Neural cell (in vitro differentiated cells): ENCODE measurements at regions not wholly inside any gene's neighbourhood (a gene's known extent, or its start where the extent isn't known, plus 50 kb on each side); places are given as distances from the start of the nearest gene placed in this dataset.

Source experiments
- H2AFZ ChIP-seq: fragments of 200-600, 300-800 bp; sonication (generic), shearing (Covaris generic); 2 replicates; pipeline ENCODE4 v1.6.0; 2014; ENCODE audit warnings: low read depth, mild to moderate bottlenecking, antibody characterized with exemption, low read length, moderate library complexity
- H3F3A ChIP-seq: fragments of 200-600 bp; shearing (Covaris generic); 2 replicates; pipeline ENCODE4 v1.6.1; 2016; ENCODE audit warnings: mild to moderate bottlenecking, moderate library complexity, mixed read lengths, antibody characterized with exemption, low read length; ENCODE audit not compliant: insufficient read depth, poor library complexity, severe bottlenecking
- H3K27ac ChIP-seq: fragments of 200-600, 300-800 bp; sonication (generic), shearing (Covaris generic); 2 replicates; pipeline ENCODE4 v1.5.1; 2014; ENCODE audit warnings: mild to moderate bottlenecking, low read length, moderate library complexity
- H3K27me3 ChIP-seq: fragments of 300-800, 200-600 bp; sonication (generic), shearing (Covaris generic); 2 replicates; pipeline ENCODE4 v1.6.0; 2014; ENCODE audit warnings: mild to moderate bottlenecking, low read depth, low read length, moderate library complexity; ENCODE audit not compliant: insufficient read depth
- H3K36me3 ChIP-seq: fragments of 300-800, 200-600 bp; sonication (generic), shearing (Covaris generic); 2 replicates; pipeline ENCODE4 v1.5.1; 2014; ENCODE audit warnings: mild to moderate bottlenecking, antibody characterized with exemption, low read length, moderate library complexity; ENCODE audit not compliant: insufficient read depth
- H3K4me2 ChIP-seq: fragments of 300-800, 200-600 bp; sonication (generic), shearing (Covaris generic); 2 replicates; pipeline ENCODE4 v1.6.0; 2014; ENCODE audit warnings: mild to moderate bottlenecking, low read length
- H3K4me3 ChIP-seq: fragments of 300-800, 200-600 bp; sonication (generic), shearing (Covaris generic); 2 replicates; pipeline ENCODE4 v1.5.1; 2014; ENCODE audit warnings: mild to moderate bottlenecking, low read length, moderate library complexity
- H3K79me2 ChIP-seq: fragments of 200-600 bp; shearing (Covaris generic); replicated peaks from 2 replicates; pipeline ENCODE4 v1.6.0; 2014; ENCODE audit warnings: mild to moderate bottlenecking, low read length, moderate library complexity; ENCODE audit not compliant: insufficient read depth
- H3K9ac ChIP-seq: fragments of 300-800, 200-600 bp; sonication (generic), shearing (Covaris generic); 2 replicates; pipeline ENCODE4 v1.6.1; 2016; ENCODE audit warnings: mild to moderate bottlenecking, low read length, mixed read lengths
- H3K9me2 ChIP-seq: fragments of 200-600 bp; shearing (Covaris generic); 2 replicates; pipeline ENCODE4 v1.6.1; 2016; ENCODE audit warnings: mild to moderate bottlenecking, low read length, mixed read lengths; ENCODE audit not compliant: insufficient read depth
- H3K9me3 ChIP-seq: fragments of 200-600, 300-800 bp; sonication (generic), shearing (Covaris generic); 2 replicates; pipeline ENCODE4 v1.6.1; 2016; ENCODE audit warnings: mild to moderate bottlenecking, mixed run types, low read length, moderate library complexity, mixed read lengths
- H4K20me1 ChIP-seq: fragments of 200-600 bp; shearing (Covaris generic); 2 replicates; pipeline ENCODE4 v1.6.1; 2016; ENCODE audit warnings: mild to moderate bottlenecking, mixed run types; ENCODE audit not compliant: insufficient read depth
- EP300 ChIP-seq: fragments of 450-650 bp; conservative IDR thresholded peaks from 2 replicates; pipeline ENCODE4 v1.6.1; 2014; ENCODE audit warnings: antibody characterized with exemption, mild to moderate bottlenecking, moderate library complexity; ENCODE audit not compliant: poor library complexity, severe bottlenecking
- EZH2 ChIP-seq: fragments of 200-600, 300-800 bp; shearing (Covaris generic), sonication (generic); IDR thresholded peaks from 2 replicates; pipeline ENCODE4 v1.6.1; 2014; ENCODE audit warnings: antibody characterized with exemption, low read length, borderline replicate concordance, mild to moderate bottlenecking; ENCODE audit not compliant: insufficient read depth, poor library complexity, severe bottlenecking
- MXI1 ChIP-seq: fragments of 450-650 bp; conservative IDR thresholded peaks from 2 replicates; pipeline ENCODE4 v1.6.1; 2014; ENCODE audit warnings: antibody characterized with exemption, mild to moderate bottlenecking; ENCODE audit not compliant: poor library complexity, severe bottlenecking
- POLR2AphosphoS5 ChIP-seq: IDR thresholded peaks from 2 replicates; pipeline ENCODE4 v1.6.1; 2012
- RAD21 ChIP-seq: fragments of 450-650 bp; conservative IDR thresholded peaks from 2 replicates; pipeline ENCODE4 v1.6.1; 2014; ENCODE audit warnings: antibody characterized with exemption, mild to moderate bottlenecking, moderate library complexity
- SMC3 ChIP-seq: fragments of 450-650 bp; conservative IDR thresholded peaks from 2 replicates; pipeline ENCODE4 v1.6.1; 2014; ENCODE audit warnings: antibody characterized with exemption, mild to moderate bottlenecking, moderate library complexity; ENCODE audit not compliant: poor library complexity
- TAF1 ChIP-seq: IDR thresholded peaks from 2 replicates; pipeline ENCODE4 v1.6.1; 2012; ENCODE audit warnings: low read depth
- TF ChIP-seq, protein P1 (sequence below): fragments of 450-650 bp; IDR thresholded peaks from 2 replicates; pipeline ENCODE4 v1.5.1; 2014; ENCODE audit warnings: antibody characterized with exemption, mild to moderate bottlenecking, moderate library complexity; ENCODE audit not compliant: poor library complexity, severe bottlenecking
- TF ChIP-seq, protein P2 (sequence below): IDR thresholded peaks from 2 replicates; pipeline ENCODE4 v1.6.1; 2012; ENCODE audit warnings: borderline replicate concordance

GRCh38 chr6:128659878-128660622 lies 139.7 kb upstream of the PTPRK start:
- no peak overlapping the region for H2AFZ ChIP-seq
- H3K79me2 ChIP-seq: no peaks in the 10 kb centered on the region
- H4K20me1 ChIP-seq: no peaks in the 10 kb centered on the region
- H3K9me2 ChIP-seq: no peaks in the 10 kb centered on the region
- no peak overlapping the region for H3K4me3 ChIP-seq
- no peak overlapping the region for H3K4me2 ChIP-seq
- no peak overlapping the region for H3K9ac ChIP-seq
- H3F3A ChIP-seq: no peaks in the 10 kb centered on the region
- no peak overlapping the region for H3K27ac ChIP-seq
- TF ChIP-seq EP300 (no peak), MXI1 (no peak), RAD21 (no peak), SMC3 (no peak), POLR2AphosphoS5 (no peak), EZH2 (no peak)
- H3K27me3 ChIP-seq: no peaks in the 10 kb centered on the region
- no peaks in the 10 kb centered on the region for H3K36me3 ChIP-seq
- no peaks in the 10 kb centered on the region for H3K9me3 ChIP-seq

DNA sequence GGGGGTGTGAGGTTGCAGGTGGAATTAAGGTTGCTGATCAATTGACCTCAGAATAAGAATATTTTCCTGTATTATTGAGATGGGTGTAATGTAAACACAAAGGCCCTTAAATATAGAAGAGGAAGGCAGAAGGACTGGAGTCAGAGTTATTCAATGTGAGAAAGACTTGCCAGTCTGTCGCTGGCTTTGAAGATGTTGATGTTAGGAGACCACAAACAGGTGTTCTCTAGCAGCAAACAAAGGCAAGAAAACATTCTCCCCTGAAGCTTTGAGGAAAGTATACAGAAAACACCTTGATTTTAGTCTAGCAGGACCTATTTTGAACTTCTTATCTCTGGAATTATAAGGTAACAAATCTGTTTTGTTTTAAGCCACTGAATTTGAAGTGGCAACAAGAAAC lies 138.9 kb upstream of the PTPRK start:
- H3K9me3 ChIP-seq: no peaks in the 10 kb centered on the region
- H3K27me3 ChIP-seq: no peaks in the 10 kb centered on the region
- TF ChIP-seq MXI1 (no peak), EP300 (no peak), TAF1 (no peak), EZH2 (no peak), POLR2AphosphoS5 (no peak), RAD21 (no peak), SMC3 (no peak)
- TF ChIP-seq, protein P1, sequence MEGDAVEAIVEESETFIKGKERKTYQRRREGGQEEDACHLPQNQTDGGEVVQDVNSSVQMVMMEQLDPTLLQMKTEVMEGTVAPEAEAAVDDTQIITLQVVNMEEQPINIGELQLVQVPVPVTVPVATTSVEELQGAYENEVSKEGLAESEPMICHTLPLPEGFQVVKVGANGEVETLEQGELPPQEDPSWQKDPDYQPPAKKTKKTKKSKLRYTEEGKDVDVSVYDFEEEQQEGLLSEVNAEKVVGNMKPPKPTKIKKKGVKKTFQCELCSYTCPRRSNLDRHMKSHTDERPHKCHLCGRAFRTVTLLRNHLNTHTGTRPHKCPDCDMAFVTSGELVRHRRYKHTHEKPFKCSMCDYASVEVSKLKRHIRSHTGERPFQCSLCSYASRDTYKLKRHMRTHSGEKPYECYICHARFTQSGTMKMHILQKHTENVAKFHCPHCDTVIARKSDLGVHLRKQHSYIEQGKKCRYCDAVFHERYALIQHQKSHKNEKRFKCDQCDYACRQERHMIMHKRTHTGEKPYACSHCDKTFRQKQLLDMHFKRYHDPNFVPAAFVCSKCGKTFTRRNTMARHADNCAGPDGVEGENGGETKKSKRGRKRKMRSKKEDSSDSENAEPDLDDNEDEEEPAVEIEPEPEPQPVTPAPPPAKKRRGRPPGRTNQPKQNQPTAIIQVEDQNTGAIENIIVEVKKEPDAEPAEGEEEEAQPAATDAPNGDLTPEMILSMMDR: no peak
- TF ChIP-seq, protein P2, sequence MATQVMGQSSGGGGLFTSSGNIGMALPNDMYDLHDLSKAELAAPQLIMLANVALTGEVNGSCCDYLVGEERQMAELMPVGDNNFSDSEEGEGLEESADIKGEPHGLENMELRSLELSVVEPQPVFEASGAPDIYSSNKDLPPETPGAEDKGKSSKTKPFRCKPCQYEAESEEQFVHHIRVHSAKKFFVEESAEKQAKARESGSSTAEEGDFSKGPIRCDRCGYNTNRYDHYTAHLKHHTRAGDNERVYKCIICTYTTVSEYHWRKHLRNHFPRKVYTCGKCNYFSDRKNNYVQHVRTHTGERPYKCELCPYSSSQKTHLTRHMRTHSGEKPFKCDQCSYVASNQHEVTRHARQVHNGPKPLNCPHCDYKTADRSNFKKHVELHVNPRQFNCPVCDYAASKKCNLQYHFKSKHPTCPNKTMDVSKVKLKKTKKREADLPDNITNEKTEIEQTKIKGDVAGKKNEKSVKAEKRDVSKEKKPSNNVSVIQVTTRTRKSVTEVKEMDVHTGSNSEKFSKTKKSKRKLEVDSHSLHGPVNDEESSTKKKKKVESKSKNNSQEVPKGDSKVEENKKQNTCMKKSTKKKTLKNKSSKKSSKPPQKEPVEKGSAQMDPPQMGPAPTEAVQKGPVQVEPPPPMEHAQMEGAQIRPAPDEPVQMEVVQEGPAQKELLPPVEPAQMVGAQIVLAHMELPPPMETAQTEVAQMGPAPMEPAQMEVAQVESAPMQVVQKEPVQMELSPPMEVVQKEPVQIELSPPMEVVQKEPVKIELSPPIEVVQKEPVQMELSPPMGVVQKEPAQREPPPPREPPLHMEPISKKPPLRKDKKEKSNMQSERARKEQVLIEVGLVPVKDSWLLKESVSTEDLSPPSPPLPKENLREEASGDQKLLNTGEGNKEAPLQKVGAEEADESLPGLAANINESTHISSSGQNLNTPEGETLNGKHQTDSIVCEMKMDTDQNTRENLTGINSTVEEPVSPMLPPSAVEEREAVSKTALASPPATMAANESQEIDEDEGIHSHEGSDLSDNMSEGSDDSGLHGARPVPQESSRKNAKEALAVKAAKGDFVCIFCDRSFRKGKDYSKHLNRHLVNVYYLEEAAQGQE: no peak
- H3K9ac ChIP-seq: no peak overlapping the region
- H3K27ac ChIP-seq: no peak overlapping the region
- no peak overlapping the region for H2AFZ ChIP-seq
- no peak overlapping the region for H3K4me3 ChIP-seq
- no peaks in the 10 kb centered on the region for H3K9me2 ChIP-seq
- no peaks in the 10 kb centered on the region for H3K79me2 ChIP-seq
- no peaks in the 10 kb centered on the region for H3F3A ChIP-seq
- H3K4me2 ChIP-seq: no peak overlapping the region
- H3K36me3 ChIP-seq: no peaks in the 10 kb centered on the region
- H4K20me1 ChIP-seq: no peaks in the 10 kb centered on the region
